ENCODE measurements at regions not wholly inside any gene's neighbourhood (a gene's known extent, or its start where the extent isn't known, plus 50 kb on each side); places are given as distances from the start of the nearest gene placed in this dataset.

DNA sequence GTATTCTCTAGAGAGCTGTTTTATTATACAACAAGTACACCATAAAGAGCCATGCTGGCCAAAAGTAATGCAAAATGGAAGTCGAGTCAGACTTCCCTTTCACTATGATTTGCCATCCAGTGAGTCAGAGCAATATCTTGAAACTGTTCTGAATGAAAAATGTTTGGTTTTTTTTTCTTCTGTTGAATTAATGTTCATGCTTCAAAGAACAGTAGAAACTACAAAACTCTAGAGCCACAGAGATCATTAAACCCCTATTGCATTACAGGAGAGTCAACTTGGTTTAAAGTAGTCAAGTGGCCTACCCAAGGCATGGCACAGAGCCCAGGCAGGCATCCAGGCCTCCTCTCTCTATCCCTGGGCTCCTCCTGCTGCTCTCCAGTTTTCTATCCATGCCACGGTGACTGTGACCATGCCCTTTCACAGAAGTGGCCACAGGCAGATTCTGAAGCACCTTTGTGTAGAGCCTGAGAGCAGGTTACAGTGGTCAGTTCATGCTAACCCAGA, 358.9 kb downstream of the DEPDC1B start:
- TF ChIP-seq CTCF (IDR thresholded peaks at IDR 0.05; ENCODE audit: extremely low read depth in 1 of 2, insufficient read depth in 1 of 2, low read depth in 1 of 2, low read length in 2 of 2) (no peak), EZH2 (IDR thresholded peaks at IDR 0.05; ENCODE audit: borderline replicate concordance, low read depth, low read length, severe bottlenecking) (no peak), FOS (IDR thresholded peaks at IDR 0.05; ENCODE audit: borderline replicate concordance, insufficient read depth, low read length) (no peak), POLR2A (IDR thresholded peaks at IDR 0.05; ENCODE audit: low read depth, low read length) (no peak), POLR2AphosphoS5 (IDR thresholded peaks at IDR 0.05; ENCODE audit: insufficient read depth, low read depth, low read length) (no peak), JUN (IDR thresholded peaks at IDR 0.05; ENCODE audit: borderline replicate concordance, insufficient read depth, insufficient read length, low read depth) (no peak), MYC (IDR thresholded peaks at IDR 0.05; ENCODE audit: low read depth, low read length) (no peak)
- TF ChIP-seq, protein P1, sequence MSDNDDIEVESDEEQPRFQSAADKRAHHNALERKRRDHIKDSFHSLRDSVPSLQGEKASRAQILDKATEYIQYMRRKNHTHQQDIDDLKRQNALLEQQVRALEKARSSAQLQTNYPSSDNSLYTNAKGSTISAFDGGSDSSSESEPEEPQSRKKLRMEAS (IDR thresholded peaks at IDR 0.05; ENCODE audit: insufficient read depth, insufficient read length): no peak

All from endothelial cell of umbilical vein (primary cell).